Upper lobe of left lung (tissue), 6 donors: ENCODE measurements at regions not wholly inside any gene's neighbourhood (a gene's known extent, or its start where the extent isn't known, plus 50 kb on each side); places are given as distances from the start of the nearest gene placed in this dataset.

Experiments
- ATAC-seq, 2 donors: fragments of 200-7000 bp; cut with Tn5 transposase; one replicate each; pipeline ENCODE4 v1.9.1; 2022; ENCODE audit warnings: mild to moderate bottlenecking in 2 of 2, moderate library complexity in 2 of 2; ENCODE audit not compliant: low FRiP score in 2 of 2
- DNase-seq, 2 donors: peaks; one replicate each; pipeline ENCODE4 v3.0.0-alpha.2; 2019 to 2020
- H3K27ac ChIP-seq, 4 donors: fragments of 200-600 bp; sonication (generic); one replicate each; pipeline ENCODE4 v1.5.1; 2016 to 2019
- H3K27me3 ChIP-seq, 4 donors: fragments of 200-600 bp; sonication (generic); one replicate each; pipeline ENCODE4 v1.5.1; 2017 to 2019
- H3K36me3 ChIP-seq, 4 donors: fragments of 200-600 bp; sonication (generic); one replicate each; pipeline ENCODE4 v1.5.1; 2016 to 2019
- H3K4me1 ChIP-seq, 4 donors: fragments of 200-600 bp; sonication (generic); one replicate each; pipeline ENCODE4 v1.5.1; 2018 to 2019
- H3K4me3 ChIP-seq, 4 donors: fragments of 200-600 bp; sonication (generic); one replicate each; pipeline ENCODE4 v1.5.1; 2017 to 2019; ENCODE audit warnings: mild to moderate bottlenecking in 2 of 4, moderate library complexity in 1 of 4
- H3K9me3 ChIP-seq, 4 donors: fragments of 200-600 bp; sonication (generic); one replicate each; pipeline ENCODE4 v1.5.1; 2018 to 2019
- CTCF ChIP-seq, 6 experiments: fragments of 450-650 bp in 4 of 6; fragments of 200-600 bp in 2 of 6; sonication (generic) in 2 of 6; IDR thresholded peaks; one replicate each; pipeline ENCODE4 v1.5.1; 2016 to 2019; ENCODE audit warnings: antibody characterized with exemption in 6 of 6
- EP300 ChIP-seq, 4 donors: sonication (generic); formaldehyde crosslinking; IDR thresholded peaks; one replicate each; pipeline ENCODE4 v1.5.1; 2017; ENCODE audit warnings: antibody characterized with exemption in 4 of 4, control low read depth in 2 of 4
- POLR2A ChIP-seq, 4 donors: fragments of 450-650 bp; IDR thresholded peaks; one replicate each; pipeline ENCODE4 v1.5.1; 2016 to 2017; ENCODE audit warnings: antibody characterized with exemption in 4 of 4, mild to moderate bottlenecking in 2 of 4
- POLR2AphosphoS5 ChIP-seq, 2 donors: sonication (generic); formaldehyde crosslinking; IDR thresholded peaks; one replicate each; pipeline ENCODE4 v1.5.1; 2017; ENCODE audit warnings: antibody characterized with exemption in 2 of 2
- WGBS, 2 donors: methylation state at CpG; one replicate each; pipeline ENCODE4 v1.1.5; 2017 to 2018; 5-methylcytosine and 5-hydroxymethylcytosine counted together
- donor health status: DM: no; HTN: no; CAD: no; lungs with moderate emphysema.
- donor health status: DM: no; HTN: yes; CAD: no; lungs with severe emphysema.

GRCh38 chr19:28318469-28319179 is 894.3 kb downstream of the UQCRFS1 start:
- H3K9me3 ChIP-seq, result no peaks in the 10 kb centered on the region
- ATAC-seq, result no peak
- H3K36me3 ChIP-seq, result no peaks in the 10 kb centered on the region
- H3K4me1 ChIP-seq, result no peaks in the 10 kb centered on the region
- no peak for DNase-seq
- no peaks in the 10 kb centered on the region for H3K27me3 ChIP-seq
- H3K4me3 ChIP-seq, result no peak overlapping the region
- WGBS, 2 donors, result 67 to 83% methylated on average over 9 of the region's 9 CpGs
- no peak overlapping the region for H3K27ac ChIP-seq
- TF ChIP-seq EP300 (IDR thresholded peaks at IDR 0.05), result no peak
- no peak for TF ChIP-seq CTCF (IDR thresholded peaks at IDR 0.05)
- TF ChIP-seq POLR2AphosphoS5 (IDR thresholded peaks at IDR 0.05), result no peak
- TF ChIP-seq POLR2A (IDR thresholded peaks at IDR 0.05), result no peak

- no peak overlapping the region for H3K27ac ChIP-seq
- H3K27me3 ChIP-seq, result no peaks in the 10 kb centered on the region
- no peaks in the 10 kb centered on the region for H3K36me3 ChIP-seq
- no peaks in the 10 kb centered on the region for H3K4me1 ChIP-seq
- 63 to 66% methylated on average over 7 of the region's 7 CpGs for WGBS, 2 donors
- no peaks in the 10 kb centered on the region for H3K9me3 ChIP-seq
- no peak for DNase-seq
- no peak for ATAC-seq
- H3K4me3 ChIP-seq, result no peak overlapping the region
- TF ChIP-seq CTCF (IDR thresholded peaks at IDR 0.05) (no peak), EP300 (IDR thresholded peaks at IDR 0.05) (no peak), POLR2A (IDR thresholded peaks at IDR 0.05) (no peak), POLR2AphosphoS5 (IDR thresholded peaks at IDR 0.05) (no peak)
Measured at GRCh38 chr19:28316464-28316863, 896.5 kb downstream of the UQCRFS1 start.

GRCh38 chr19:28314756-28315155 is 898.2 kb downstream of the UQCRFS1 start:
- H3K27ac ChIP-seq, result no peak overlapping the region
- ATAC-seq (no peak), DNase-seq (no peak)
- H3K36me3 ChIP-seq, result no peaks in the 10 kb centered on the region
- TF ChIP-seq POLR2A (IDR thresholded peaks at IDR 0.05) (no peak), POLR2AphosphoS5 (IDR thresholded peaks at IDR 0.05) (no peak), EP300 (IDR thresholded peaks at IDR 0.05) (no peak), CTCF (IDR thresholded peaks at IDR 0.05) (no peak)
- 80 to 98% methylated on average over 3 of the region's 3 CpGs for WGBS, 2 donors
- H3K9me3 ChIP-seq, result no peaks in the 10 kb centered on the region
- H3K27me3 ChIP-seq, result no peaks in the 10 kb centered on the region
- no peak overlapping the region for H3K4me3 ChIP-seq
- no peaks in the 10 kb centered on the region for H3K4me1 ChIP-seq

GRCh38 chr19:28314287-28314686 is 898.7 kb downstream of the UQCRFS1 start:
- H3K4me3 ChIP-seq, result no peak overlapping the region
- H3K36me3 ChIP-seq, result no peaks in the 10 kb centered on the region
- TF ChIP-seq CTCF (IDR thresholded peaks at IDR 0.05) (no peak), EP300 (IDR thresholded peaks at IDR 0.05) (no peak), POLR2AphosphoS5 (IDR thresholded peaks at IDR 0.05) (no peak), POLR2A (IDR thresholded peaks at IDR 0.05) (no peak)
- H3K4me1 ChIP-seq, result no peaks in the 10 kb centered on the region
- no peaks in the 10 kb centered on the region for H3K27me3 ChIP-seq
- no peak overlapping the region for H3K27ac ChIP-seq
- H3K9me3 ChIP-seq, result no peaks in the 10 kb centered on the region
- 74 to 75% methylated on average over 4 of the region's 4 CpGs for WGBS, 2 donors
- ATAC-seq (no peak), DNase-seq (no peak)

GRCh38 chr19:28313633-28314032 is 899.3 kb downstream of the UQCRFS1 start:
- Histone ChIP-seq H3K27me3 (no peaks in the 10 kb centered on the region), H3K9me3 (no peaks in the 10 kb centered on the region), H3K4me3 (no peak overlapping the region), H3K27ac (no peak overlapping the region), H3K4me1 (no peaks in the 10 kb centered on the region), H3K36me3 (no peaks in the 10 kb centered on the region)
- TF ChIP-seq POLR2AphosphoS5 (IDR thresholded peaks at IDR 0.05) (no peak), POLR2A (IDR thresholded peaks at IDR 0.05) (no peak), CTCF (IDR thresholded peaks at IDR 0.05) (no peak), EP300 (IDR thresholded peaks at IDR 0.05) (no peak)
- peak in 1 of 2 donors; percentile 84 for ATAC-seq
- no peak for DNase-seq
- 52 to 70% methylated on average over 10 of the region's 10 CpGs for WGBS, 2 donors
